ENCODE measurements at regions not wholly inside any gene's neighbourhood (a gene's known extent, or its start where the extent isn't known, plus 50 kb on each side); places are given as distances from the start of the nearest gene placed in this dataset.
A peak's percentile ranks its signal among the peaks of the same experiment; 100 is the strongest.

GRCh38 chr1:38569932-38570656, 289.5 kb downstream of the RRAGC start:
- in situ Hi-C loops (cut with MboI) (no loop called here), intact Hi-C loops (cut with micrococcal nuclease) (no loop called here)
- 0 out of 2 replicates have a peak, but pooled peaks cover 4% of the 10 kb centered on the region for H4K20me1 ChIP-seq (replicated peaks; ENCODE audit: control insufficient read depth, insufficient read depth, low read length)
- H3K27ac ChIP-seq (ENCODE audit: extremely low read depth, low read depth, low read length), result no peak overlapping the region
- H3K4me3 ChIP-seq, result no peak overlapping the region
- no TSS peak for BruUV-seq (replicated peaks)
- H2AFZ ChIP-seq (ENCODE audit: low read depth, low read length), result no peak overlapping the region
- no peaks in the 10 kb centered on the region for H3K9me1 ChIP-seq (ENCODE audit: control insufficient read depth, insufficient read depth, low read length)
- H3K9ac ChIP-seq (ENCODE audit: insufficient read depth in 1 of 2, low read depth in 2 of 2, low read length in 2 of 2), result 0 out of 4 replicates have a peak overlapping the region, but pooled peaks of 1 of the 2 experiments have one; percentile 65
- H3K4me2 ChIP-seq (ENCODE audit: insufficient read depth, low read length), result no peak overlapping the region
- H3K36me3 ChIP-seq (ENCODE audit: control insufficient read depth, insufficient read depth, low read length), result no peaks in the 10 kb centered on the region
- ATAC-seq (peak; percentile 61), FAIRE-seq (no peak), DNase-seq (ENCODE audit: extremely low read depth in 1 of 4, low spot score in 3 of 4) (peak in 1 of 4 experiments; percentile 17)
- CTCF ChIA-PET (ENCODE audit: low intra/inter-chr PET ratio), result no interaction called here
- no peaks in the 10 kb centered on the region for H3K79me2 ChIP-seq (ENCODE audit: control insufficient read depth, insufficient read depth, low read length)
- H3K4me1 ChIP-seq (replicated peaks in 1 of 2; ENCODE audit: control insufficient read depth in 2 of 2, insufficient read depth in 2 of 2, low read length in 2 of 2), result peaks cover 0 to 9% of the 10 kb centered on the region in 2 experiments; a peak in 3 of 5 replicates
- H3K27me3 ChIP-seq (ENCODE audit: control insufficient read depth in 2 of 2, insufficient read depth in 2 of 2, low read length in 2 of 2), result peaks cover 6 to 25% of the 10 kb centered on the region in 2 experiments; a peak in 4 of 5 replicates
- POLR2A ChIA-PET, result interaction anchor here (0.6 to 5.0 kb wide), 5 partner anchors 11 to 173 kb away, joined by 3 to 20 read pairs (median 5); no protein-coding TSS in a partner anchor
- WGBS (ENCODE audit: insufficient coverage, low coverage, missing lambda C conversion rate), result 22% methylated on average over 26 of the region's 26 CpGs
- no peaks in the 10 kb centered on the region for H3K9me3 ChIP-seq (replicated peaks; ENCODE audit: control insufficient read depth, insufficient read depth, low read depth, low read length)
- TF ChIP-seq PML (IDR thresholded peaks at IDR 0.05; ENCODE audit: low read length), result no peak
- no peak for TF ChIP-seq ZKSCAN8 (CRISPR knock-in tag; IDR thresholded peaks at IDR 0.05)
- TF ChIP-seq, protein P1, sequence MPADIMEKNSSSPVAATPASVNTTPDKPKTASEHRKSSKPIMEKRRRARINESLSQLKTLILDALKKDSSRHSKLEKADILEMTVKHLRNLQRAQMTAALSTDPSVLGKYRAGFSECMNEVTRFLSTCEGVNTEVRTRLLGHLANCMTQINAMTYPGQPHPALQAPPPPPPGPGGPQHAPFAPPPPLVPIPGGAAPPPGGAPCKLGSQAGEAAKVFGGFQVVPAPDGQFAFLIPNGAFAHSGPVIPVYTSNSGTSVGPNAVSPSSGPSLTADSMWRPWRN (IDR thresholded peaks at IDR 0.05; ENCODE audit: low read depth), result peak; percentile 72; the same call in 1 of the 2 replicates
- no peak for TF ChIP-seq IRF9 (tag; IDR thresholded peaks at IDR 0.05)
- TF ChIP-seq, protein P2, sequence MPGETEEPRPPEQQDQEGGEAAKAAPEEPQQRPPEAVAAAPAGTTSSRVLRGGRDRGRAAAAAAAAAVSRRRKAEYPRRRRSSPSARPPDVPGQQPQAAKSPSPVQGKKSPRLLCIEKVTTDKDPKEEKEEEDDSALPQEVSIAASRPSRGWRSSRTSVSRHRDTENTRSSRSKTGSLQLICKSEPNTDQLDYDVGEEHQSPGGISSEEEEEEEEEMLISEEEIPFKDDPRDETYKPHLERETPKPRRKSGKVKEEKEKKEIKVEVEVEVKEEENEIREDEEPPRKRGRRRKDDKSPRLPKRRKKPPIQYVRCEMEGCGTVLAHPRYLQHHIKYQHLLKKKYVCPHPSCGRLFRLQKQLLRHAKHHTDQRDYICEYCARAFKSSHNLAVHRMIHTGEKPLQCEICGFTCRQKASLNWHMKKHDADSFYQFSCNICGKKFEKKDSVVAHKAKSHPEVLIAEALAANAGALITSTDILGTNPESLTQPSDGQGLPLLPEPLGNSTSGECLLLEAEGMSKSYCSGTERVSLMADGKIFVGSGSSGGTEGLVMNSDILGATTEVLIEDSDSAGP (CRISPR knock-in tag; IDR thresholded peaks at IDR 0.05), result no peak
- peak; percentile 67; the same call in 1 of the 2 replicates for TF ChIP-seq SOX6 (IDR thresholded peaks at IDR 0.05)
- TF ChIP-seq KDM4B (IDR thresholded peaks at IDR 0.05; ENCODE audit: borderline replicate concordance in 2 of 2, low read depth in 1 of 2), result no peak
- TF ChIP-seq MEIS2 (IDR thresholded peaks at IDR 0.05; ENCODE audit: partially characterized antibody), result peak; percentile 95
- peak; percentile 58; the same call in 1 of the 2 replicates for TF ChIP-seq LEF1 (IDR thresholded peaks at IDR 0.05)

Measured in K562 (cell line).